Colonic mucosa (tissue), 4 donors: ENCODE measurements at regions not wholly inside any gene's neighbourhood (a gene's known extent, or its start where the extent isn't known, plus 50 kb on each side); places are given as distances from the start of the nearest gene placed in this dataset.

Source experiments
- DNase-seq: peaks from one replicate; pipeline ENCODE4 v3.0.0-alpha.2; 2020
- H3K27ac ChIP-seq: fragments of 200-600 bp; one replicate; pipeline ENCODE4 v1.8.0; 2021
- H3K27me3 ChIP-seq: fragments of 200-600 bp; one replicate; pipeline ENCODE4 v1.8.0; 2021
- H3K36me3 ChIP-seq: fragments of 200-600 bp; one replicate; pipeline ENCODE4 v1.8.0; 2021
- H3K4me1 ChIP-seq: fragments of 200-600 bp; one replicate; pipeline ENCODE4 v1.8.0; 2021; ENCODE audit warnings: mild to moderate bottlenecking
- H3K4me3 ChIP-seq: fragments of 200-600 bp; one replicate; pipeline ENCODE4 v1.8.0; 2021
- H3K9ac ChIP-seq, 2 donors: one replicate each; pipeline ENCODE4 v1.7.0; 2013; ENCODE audit warnings: control low read depth in 2 of 2, low read depth in 2 of 2, low read length in 2 of 2
- H3K9me3 ChIP-seq: fragments of 200-600 bp; one replicate; pipeline ENCODE4 v1.8.0; 2021
- intact Hi-C: fragments of 100-400 bp; cut with DNase I; formaldehyde crosslinking; loops from one replicate; pipeline ENCODE4 v1.14.1; 2022
- TF ChIP-seq, protein P1 (sequence below): fragments of 200-600 bp; IDR thresholded peaks from one replicate; pipeline ENCODE4 v1.8.0; 2022; ENCODE audit warnings: antibody characterized with exemption, mild to moderate bottlenecking
- donor health status: healthy.
- donor health status: DM: no; HTN: no; CAD: no.
- donor health status: DM: no; HTN: no; CAD: no.

DNA sequence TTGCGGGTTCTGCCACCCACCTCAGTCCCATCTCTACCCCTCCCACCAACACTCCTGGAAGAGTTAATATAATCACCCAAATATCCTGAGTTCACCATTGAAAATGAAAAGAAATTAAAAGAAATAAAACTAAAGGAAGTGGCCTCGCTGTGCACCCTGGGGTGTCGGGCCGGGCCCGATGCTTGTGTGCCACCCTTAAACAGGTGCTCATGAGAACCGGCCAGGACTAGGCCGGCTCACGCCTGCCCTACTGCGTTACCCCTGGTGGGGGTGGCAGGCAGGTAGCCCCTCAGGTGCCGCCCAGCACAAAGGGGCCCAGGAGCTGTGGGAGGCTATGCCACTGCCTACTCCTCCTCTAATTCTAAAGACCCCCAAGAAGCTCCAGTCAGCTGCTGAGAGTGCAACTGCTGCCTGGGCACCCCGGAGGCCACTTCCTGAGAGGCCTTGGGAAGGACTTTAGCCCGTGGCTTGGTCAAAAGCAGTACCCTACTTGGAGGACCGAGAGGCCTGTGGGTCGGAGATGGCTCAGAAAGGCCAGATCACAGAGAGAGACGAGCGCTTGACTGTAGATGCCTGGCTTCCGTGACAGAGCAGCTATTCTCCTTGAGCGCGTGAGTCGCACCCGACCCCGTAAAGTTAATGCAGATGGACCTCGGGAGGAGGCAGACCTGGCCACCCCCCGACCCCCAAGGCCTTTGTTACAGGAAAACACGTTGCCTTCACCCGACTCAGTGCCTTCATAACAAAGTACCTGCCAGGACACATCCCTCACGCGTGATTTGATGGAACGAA lies 51.0 kb upstream of the PPP2R2D start:
- Histone ChIP-seq H3K27me3 (no peaks in the 10 kb centered on the region), H3K36me3 (no peaks in the 10 kb centered on the region), H3K27ac (no peak overlapping the region), H3K9ac (no peak overlapping the region), H3K9me3 (no peaks in the 10 kb centered on the region), H3K4me1 (no peaks in the 10 kb centered on the region), H3K4me3 (no peak overlapping the region)
- DNase-seq = no peak
- intact Hi-C loops = no loop called here
- TF ChIP-seq, protein P1, sequence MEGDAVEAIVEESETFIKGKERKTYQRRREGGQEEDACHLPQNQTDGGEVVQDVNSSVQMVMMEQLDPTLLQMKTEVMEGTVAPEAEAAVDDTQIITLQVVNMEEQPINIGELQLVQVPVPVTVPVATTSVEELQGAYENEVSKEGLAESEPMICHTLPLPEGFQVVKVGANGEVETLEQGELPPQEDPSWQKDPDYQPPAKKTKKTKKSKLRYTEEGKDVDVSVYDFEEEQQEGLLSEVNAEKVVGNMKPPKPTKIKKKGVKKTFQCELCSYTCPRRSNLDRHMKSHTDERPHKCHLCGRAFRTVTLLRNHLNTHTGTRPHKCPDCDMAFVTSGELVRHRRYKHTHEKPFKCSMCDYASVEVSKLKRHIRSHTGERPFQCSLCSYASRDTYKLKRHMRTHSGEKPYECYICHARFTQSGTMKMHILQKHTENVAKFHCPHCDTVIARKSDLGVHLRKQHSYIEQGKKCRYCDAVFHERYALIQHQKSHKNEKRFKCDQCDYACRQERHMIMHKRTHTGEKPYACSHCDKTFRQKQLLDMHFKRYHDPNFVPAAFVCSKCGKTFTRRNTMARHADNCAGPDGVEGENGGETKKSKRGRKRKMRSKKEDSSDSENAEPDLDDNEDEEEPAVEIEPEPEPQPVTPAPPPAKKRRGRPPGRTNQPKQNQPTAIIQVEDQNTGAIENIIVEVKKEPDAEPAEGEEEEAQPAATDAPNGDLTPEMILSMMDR = no peak

DNA sequence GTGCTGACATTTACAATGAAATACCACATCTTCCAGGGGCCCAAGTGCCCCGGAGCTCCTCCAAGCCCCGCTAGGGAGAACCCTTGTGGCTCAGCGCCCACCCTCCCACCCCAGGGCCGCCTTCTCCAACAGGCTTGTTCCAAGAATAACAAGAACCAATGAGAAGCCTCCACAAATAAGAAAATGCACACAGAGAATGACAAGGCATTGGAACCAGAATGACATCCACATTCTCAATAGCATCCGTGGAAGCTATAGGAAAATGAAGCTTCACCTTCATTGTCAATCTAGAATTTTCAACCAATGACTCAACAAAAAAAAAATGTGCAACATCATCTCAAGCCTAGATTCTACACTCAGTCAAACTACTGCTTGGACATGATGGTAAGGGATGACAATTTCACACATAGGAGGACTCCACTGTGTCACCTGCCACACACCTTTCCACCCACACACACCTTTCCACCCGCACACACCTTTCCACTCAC lies 50.4 kb upstream of the PPP2R2D start:
- H3K9me3 ChIP-seq = no peaks in the 10 kb centered on the region
- H3K27me3 ChIP-seq = no peaks in the 10 kb centered on the region
- no peaks in the 10 kb centered on the region for H3K36me3 ChIP-seq
- H3K27ac ChIP-seq = no peak overlapping the region
- no peak overlapping the region for H3K4me3 ChIP-seq
- TF ChIP-seq, protein P1 = no peak
- no peak overlapping the region for H3K9ac ChIP-seq
- DNase-seq = no peak
- no peaks in the 10 kb centered on the region for H3K4me1 ChIP-seq
- intact Hi-C loops = no loop called here
